ENCODE measurements at regions not wholly inside any gene's neighbourhood (a gene's known extent, or its start where the extent isn't known, plus 50 kb on each side); places are given as distances from the start of the nearest gene placed in this dataset.

- TF ChIP-seq REST (IDR thresholded peaks at IDR 0.05; ENCODE audit: insufficient read depth in 1 of 2, low read depth in 2 of 2, low read length in 1 of 2) (no peak), CTCF (IDR thresholded peaks at IDR 0.05) (no peak)
These were observed 1466.3 kb downstream of the DPP10 start for GRCh38 chr2:115908731-115909130.
